Stimulated activated CD8-positive, alpha-beta memory T cell treated with anti-CD3 and anti-CD28 coated beads, Interleukin-7, amount 100 ng/mL, for 4 hours (primary cell): ENCODE measurements at regions not wholly inside any gene's neighbourhood (a gene's known extent, or its start where the extent isn't known, plus 50 kb on each side); places are given as distances from the start of the nearest gene placed in this dataset.
"Not testable (repeated sequence)": the region's sequence is repeated elsewhere in the genome, so short reads cannot be mapped to it uniquely, and the experiment has no call there.

ENCODE experiments used
- DNase-seq, 2 donors: peaks; one replicate each; pipeline ENCODE4 v3.0.0-alpha.2; 2020; ENCODE audit warnings: low read depth in 2 of 2

- no peak for DNase-seq
Measured at GRCh38 chr6:55058682-55059081, 115.6 kb upstream of the HCRTR2 start.

GRCh38 chr6:55064711-55065420, 109.4 kb upstream of the HCRTR2 start:
- DNase-seq, result no peak

- no peak for DNase-seq
Measured at GRCh38 chr6:55069132-55069781, 105.1 kb upstream of the HCRTR2 start.

GRCh38 chr6:55082021-55082420, 92.3 kb upstream of the HCRTR2 start:
- no peak for DNase-seq

GRCh38 chr6:55088011-55088410, 86.3 kb upstream of the HCRTR2 start:
- DNase-seq, result not testable (repeated sequence)

GRCh38 chr6:55088902-55089301, 85.4 kb upstream of the HCRTR2 start:
- no peak for DNase-seq

GRCh38 chr6:55089325-55089724, 85.0 kb upstream of the HCRTR2 start:
- DNase-seq, result no peak

GRCh38 chr6:55100686-55101085, 73.6 kb upstream of the HCRTR2 start:
- no peak for DNase-seq

- DNase-seq, result no peak
Measured at GRCh38 chr6:55101157-55101556, 73.2 kb upstream of the HCRTR2 start.

- no peak for DNase-seq
Measured at GRCh38 chr6:55108134-55109130, 65.9 kb upstream of the HCRTR2 start.

GRCh38 chr6:55117267-55117666, 57.0 kb upstream of the HCRTR2 start:
- no peak for DNase-seq

- DNase-seq, result not testable (repeated sequence)
Measured at GRCh38 chr6:55124241-55124640, 50.1 kb upstream of the HCRTR2 start.
